K562 (cell line): ENCODE measurements at regions not wholly inside any gene's neighbourhood (a gene's known extent, or its start where the extent isn't known, plus 50 kb on each side); places are given as distances from the start of the nearest gene placed in this dataset.

Experiments used
- ATAC-seq: fragments of 200-7000 bp; cut with Tn5 transposase; 3 replicates; pipeline ENCODE4 v1.9.1; 2020; ENCODE audit warnings: moderate library complexity
- BruUV-seq: library from RNA; stranded (reverse); fragments of 400-500 nt; replicated peaks from 2 replicates; lab custom pipeline; 2021; lab: Mats Ljungman, UMichigan
- CTCF ChIA-PET: fragments of 300-600 bp; formaldehyde crosslinking; extraction: SDS; loops from one replicate; lab custom pipeline; 2021; ENCODE audit warnings: low intra/inter-chr PET ratio; lab: Yijun Ruan, JAX
- POLR2A ChIA-PET: fragments of 300-600, 350-650 bp; sonication (Branson Sonifier 250); formaldehyde crosslinking; extraction: SDS; loops from one replicate; lab custom pipeline; 2021; ENCODE audit warnings: antibody characterized with exemption, inconsistent platforms; lab: Yijun Ruan, JAX
- DNase-seq, 4 experiments: peaks; one replicate each; pipeline versions ENCODE4 v3.0.0 to v3.0.0-alpha.2; 2011 to 2018; ENCODE audit warnings: low spot score in 3 of 4, mixed read lengths in 3 of 4; ENCODE audit errors: extremely low read depth in 1 of 4
- FAIRE-seq: peaks from 2 replicates; lab custom pipeline; 2011; peaks lifted over from hg19 to GRCh38; lab: Jason Lieb, UNC
- H2AFZ ChIP-seq: 2 replicates; pipeline ENCODE4 v1.6.0; 2011; ENCODE audit warnings: low read depth, low read length, control low read depth, inconsistent platforms
- H3K27ac ChIP-seq: fragments of 200-600 bp; 3 replicates; pipeline ENCODE4 v1.8.0; 2011; ENCODE audit warnings: low read depth, mild to moderate bottlenecking, control low read depth, inconsistent platforms, low read length, moderate library complexity, mixed read lengths; ENCODE audit errors: extremely low read depth
- H3K27me3 ChIP-seq, 2 experiments: fragments of 300-600 bp in 1 of 2; 2 replicates in 1 of 2; 3 replicates in 1 of 2; pipeline versions ENCODE4 v1.6.0 to v1.8.0; 2011; ENCODE audit warnings: inconsistent platforms in 2 of 2, low read length in 2 of 2, mild to moderate bottlenecking in 1 of 2, mixed read lengths in 1 of 2, moderate library complexity in 1 of 2; ENCODE audit not compliant: control insufficient read depth in 2 of 2, insufficient read depth in 2 of 2
- H3K36me3 ChIP-seq: fragments of 300-600 bp; 3 replicates; pipeline ENCODE4 v1.8.0; 2011; ENCODE audit warnings: mild to moderate bottlenecking, low read length, inconsistent platforms; ENCODE audit not compliant: control insufficient read depth, insufficient read depth
- H3K4me1 ChIP-seq, 2 experiments: fragments of 200-600 bp in 1 of 2; replicated peaks in 1 of 2; 2 replicates in 1 of 2; 3 replicates in 1 of 2; pipeline versions ENCODE4 v1.5.1 to v1.8.0; 2011; ENCODE audit warnings: inconsistent platforms in 2 of 2, low read length in 2 of 2, mild to moderate bottlenecking in 1 of 2, mixed read lengths in 1 of 2, moderate library complexity in 1 of 2; ENCODE audit not compliant: control insufficient read depth in 2 of 2, insufficient read depth in 2 of 2
- H3K4me2 ChIP-seq: 2 replicates; pipeline ENCODE4 v1.6.1; 2011; ENCODE audit warnings: low read length, control low read depth, inconsistent platforms, mixed read lengths; ENCODE audit not compliant: insufficient read depth
- H3K4me3 ChIP-seq: fragments of 200-600 bp; sonication (generic), shearing (Covaris generic); 2 replicates; pipeline ENCODE4 v1.5.1; 2016; ENCODE audit warnings: control low read depth, inconsistent platforms
- H3K79me2 ChIP-seq: fragments of 200-600 bp; 3 replicates; pipeline ENCODE4 v1.8.0; 2011; ENCODE audit warnings: low read length, inconsistent platforms; ENCODE audit not compliant: control insufficient read depth, insufficient read depth
- H3K9ac ChIP-seq, 2 experiments: 2 replicates each; pipeline versions ENCODE4 v1.6.0 to v1.6.1; 2011; ENCODE audit warnings: low read depth in 2 of 2, low read length in 2 of 2, control low read depth in 1 of 2, inconsistent platforms in 1 of 2, mild to moderate bottlenecking in 1 of 2, mixed read lengths in 1 of 2; ENCODE audit not compliant: insufficient read depth in 1 of 2
- H3K9me1 ChIP-seq: one replicate; pipeline ENCODE4 v1.6.0; 2011; ENCODE audit warnings: inconsistent platforms, mild to moderate bottlenecking, low read length, moderate library complexity; ENCODE audit not compliant: control insufficient read depth, insufficient read depth
- H3K9me3 ChIP-seq: replicated peaks from 2 replicates; pipeline ENCODE4 v1.5.1; 2011; ENCODE audit warnings: low read depth, low read length, inconsistent platforms; ENCODE audit not compliant: control insufficient read depth, insufficient read depth
- H4K20me1 ChIP-seq: replicated peaks from 2 replicates; pipeline ENCODE4 v1.6.1; 2011; ENCODE audit warnings: low read length, inconsistent platforms, mixed read lengths; ENCODE audit not compliant: control insufficient read depth, insufficient read depth
- RBM25 ChIP-seq: fragments of 200-400 bp; formaldehyde crosslinking; IDR thresholded peaks from 2 replicates; pipeline ENCODE4 v1.6.1; 2018; ENCODE audit warnings: low read length, low read depth, moderate library complexity; ENCODE audit not compliant: severe bottlenecking
- SRSF3 ChIP-seq: fragments of 200-400 bp; formaldehyde crosslinking; IDR thresholded peaks from 2 replicates; pipeline ENCODE4 v1.6.1; 2016; ENCODE audit warnings: mild to moderate bottlenecking, low read length, moderate library complexity; ENCODE audit not compliant: insufficient read depth
- ZNF655 ChIP-seq: fragments of 250-450 bp; sonication (Bioruptor Pico); IDR thresholded peaks from 2 replicates; pipeline ENCODE4 v1.5.0; 2021
- ZSCAN32 ChIP-seq: fragments of 450-650 bp; formaldehyde crosslinking; IDR thresholded peaks from 2 replicates; pipeline ENCODE4 v1.4.0; 2020; ENCODE audit warnings: mild to moderate bottlenecking, moderate library complexity
- WGBS: fragments of 100-300 bp; shearing (Covaris generic); methylation state at CpG from one replicate; pipeline ENCODE4 v1.1.6; 2016; ENCODE audit warnings: low coverage, mixed read lengths; ENCODE audit not compliant: insufficient coverage; ENCODE audit errors: missing lambda C conversion rate; 5-methylcytosine and 5-hydroxymethylcytosine counted together
- in situ Hi-C: fragments of 300-500 bp; cut with MboI; formaldehyde crosslinking; loops from 4 replicates; pipeline ENCODE4 v1.15.0; 2018; ENCODE audit warnings: inconsistent platforms, mixed read lengths
- intact Hi-C: fragments of 100-400 bp; cut with micrococcal nuclease; formaldehyde crosslinking; loops from 2 replicates; pipeline ENCODE4 v1.14.2; 2022

- TF ChIP-seq RBM25, result no peak
Observed at GRCh38 chr5:90223756-90224155, 185.8 kb downstream of the CETN3 start (continued).

- Histone ChIP-seq H3K4me3 (no peak overlapping the region), H3K79me2 (no peaks in the 10 kb centered on the region), H3K36me3 (no peaks in the 10 kb centered on the region), H3K27ac (no peak overlapping the region), H3K9me3 (no peaks in the 10 kb centered on the region), H3K9ac (no peak overlapping the region), H3K4me2 (no peak overlapping the region), H4K20me1 (no peaks in the 10 kb centered on the region), H2AFZ (no peak overlapping the region), H3K27me3 (no peaks in the 10 kb centered on the region; a peak in 1 of 5 replicates), H3K9me1 (no peaks in the 10 kb centered on the region), H3K4me1 (no peaks in the 10 kb centered on the region)
- no peak for FAIRE-seq
- CTCF ChIA-PET, result no interaction called here
- 2% methylated on average over 2 of the region's 2 CpGs for WGBS
- no peak for DNase-seq
- no peak for ATAC-seq
- no TSS peak for BruUV-seq
- TF ChIP-seq ZSCAN32 (CRISPR knock-in tag) (no peak), SRSF3 (no peak), ZNF655 (CRISPR knock-in tag) (no peak)
- intact Hi-C loops (no loop called here), in situ Hi-C loops (no loop called here)
- POLR2A ChIA-PET, result no interaction called here
Observed at GRCh38 chr5:90221951-90222350, 187.6 kb downstream of the CETN3 start.
